IMR-90 (cell line): ENCODE measurements at regions not wholly inside any gene's neighbourhood (a gene's known extent, or its start where the extent isn't known, plus 50 kb on each side); places are given as distances from the start of the nearest gene placed in this dataset.

Experiments
- ATAC-seq: fragments of 200-7000 bp; cut with Tn5 transposase; 2 replicates; pipeline ENCODE4 v1.9.1; 2020; ENCODE audit warnings: low read depth, mild to moderate bottlenecking, moderate library complexity
- BruUV-seq: library from RNA; stranded (reverse); fragments of 400-500 nt; replicated peaks from 2 replicates; lab custom pipeline; 2021; lab: Mats Ljungman, UMichigan
- CTCF ChIA-PET: fragments of 300-600 bp; formaldehyde crosslinking; extraction: SDS; loops from one replicate; lab custom pipeline; 2021; ENCODE audit warnings: antibody characterized with exemption; lab: Yijun Ruan, JAX
- POLR2A ChIA-PET: fragments of 300-600 bp; sonication (Branson Sonifier 250); formaldehyde crosslinking; loops from one replicate; lab custom pipeline; 2022; ENCODE audit warnings: antibody characterized with exemption; ENCODE audit not compliant: unreplicated experiment; lab: Charles Lee
- DNase-seq: peaks from one replicate; pipeline ENCODE4 v3.0.0; 2013
- H2AFZ ChIP-seq: replicated peaks from 2 replicates; pipeline ENCODE3; 2013; ENCODE audit warnings: low read length, mild to moderate bottlenecking; ENCODE audit not compliant: poor library complexity
- H2AK5ac ChIP-seq: 2 replicates; pipeline ENCODE4 v1.6.1; 2013; ENCODE audit warnings: low read depth, low read length, inconsistent platforms
- H2AK9ac ChIP-seq: replicated peaks from 2 replicates; pipeline ENCODE3; 2013; ENCODE audit warnings: mild to moderate bottlenecking, low read depth, low read length, moderate library complexity; ENCODE audit not compliant: poor library complexity
- H2BK120ac ChIP-seq: 2 replicates; pipeline ENCODE4 v1.6.1; 2013; ENCODE audit warnings: low read depth, low read length, inconsistent platforms
- H2BK15ac ChIP-seq: 3 replicates; pipeline ENCODE4 v1.6.1; 2013; ENCODE audit warnings: low read depth, low read length, inconsistent platforms
- H2BK20ac ChIP-seq: 2 replicates; pipeline ENCODE4 v1.6.1; 2013; ENCODE audit warnings: low read depth, mild to moderate bottlenecking, inconsistent platforms, low read length, moderate library complexity
- H2BK5ac ChIP-seq: 2 replicates; pipeline ENCODE4 v1.6.1; 2013; ENCODE audit warnings: mild to moderate bottlenecking, low read depth, low read length, inconsistent platforms; ENCODE audit not compliant: poor library complexity, severe bottlenecking
- H3K14ac ChIP-seq: replicated peaks from 2 replicates; pipeline ENCODE4 v1.6.1; 2013; ENCODE audit warnings: low read depth, low read length, inconsistent platforms
- H3K18ac ChIP-seq: 2 replicates; pipeline ENCODE4 v1.6.1; 2013; ENCODE audit warnings: low read depth, low read length, control low read depth
- H3K23ac ChIP-seq: 2 replicates; pipeline ENCODE4 v1.6.1; 2013; ENCODE audit warnings: low read depth, low read length, inconsistent platforms
- H3K27ac ChIP-seq: 2 replicates; pipeline ENCODE4 v1.5.1; 2013; ENCODE audit warnings: mild to moderate bottlenecking, control low read depth, low read length; ENCODE audit not compliant: insufficient read depth
- H3K27me3 ChIP-seq: 2 replicates; pipeline ENCODE4 v1.6.1; 2013; ENCODE audit warnings: low read length; ENCODE audit not compliant: control insufficient read depth, insufficient read depth
- H3K36me3 ChIP-seq: 2 replicates; pipeline ENCODE4 v1.6.1; 2013; ENCODE audit warnings: low read length, mixed read lengths; ENCODE audit not compliant: control insufficient read depth, insufficient read depth
- H3K4ac ChIP-seq: 2 replicates; pipeline ENCODE4 v1.6.1; 2013; ENCODE audit warnings: low read depth, low read length, inconsistent platforms
- H3K4me1 ChIP-seq: 2 replicates; pipeline ENCODE4 v1.6.1; 2013; ENCODE audit warnings: low read length, mixed read lengths; ENCODE audit not compliant: control insufficient read depth, insufficient read depth
- H3K4me2 ChIP-seq: 2 replicates; pipeline ENCODE4 v1.6.1; 2013; ENCODE audit warnings: low read depth, mild to moderate bottlenecking, control low read depth, low read length, moderate library complexity
- H3K4me3 ChIP-seq: 2 replicates; pipeline ENCODE4 v1.5.1; 2013; ENCODE audit warnings: low read depth, mild to moderate bottlenecking, control low read depth, low read length, moderate library complexity; ENCODE audit not compliant: insufficient read depth
- H3K56ac ChIP-seq: 2 replicates; pipeline ENCODE4 v1.6.1; 2013; ENCODE audit warnings: low read length, inconsistent platforms; ENCODE audit not compliant: insufficient read depth; ENCODE audit errors: extremely low read depth
- H3K79me1 ChIP-seq, 2 experiments: 2 replicates each; pipeline ENCODE4 v1.6.1; 2013; ENCODE audit warnings: low read length in 2 of 2, inconsistent platforms in 1 of 2, low read depth in 1 of 2
- H3K9ac ChIP-seq: 2 replicates; pipeline ENCODE4 v1.6.1; 2013; ENCODE audit warnings: low read depth, low read length, control low read depth
- H3K9me1 ChIP-seq: 2 replicates; pipeline ENCODE4 v1.6.1; 2013; ENCODE audit warnings: low read length, inconsistent platforms; ENCODE audit not compliant: insufficient read depth
- H3K9me3 ChIP-seq: 2 replicates; pipeline ENCODE4 v1.6.1; 2013; ENCODE audit warnings: low read length; ENCODE audit not compliant: control insufficient read depth, insufficient read depth
- H4K20me1 ChIP-seq: 2 replicates; pipeline ENCODE4 v1.6.1; 2013; ENCODE audit warnings: low read length, inconsistent platforms; ENCODE audit not compliant: insufficient read depth
- H4K5ac ChIP-seq: 2 replicates; pipeline ENCODE4 v1.6.1; 2013; ENCODE audit warnings: mild to moderate bottlenecking, low read depth, low read length, control low read depth
- H4K8ac ChIP-seq, 2 experiments: 2 replicates each; pipeline ENCODE4 v1.6.1; 2013; ENCODE audit warnings: low read depth in 2 of 2, low read length in 2 of 2, control low read depth in 1 of 2, inconsistent platforms in 1 of 2
- H4K91ac ChIP-seq: 2 replicates; pipeline ENCODE4 v1.6.1; 2013; ENCODE audit warnings: low read depth, low read length, inconsistent platforms; ENCODE audit not compliant: insufficient read depth
- CEBPB ChIP-seq: IDR thresholded peaks from 2 replicates; pipeline ENCODE4 v1.6.1; 2012; ENCODE audit warnings: low read depth, low read length, improper control_type of control experiment
- MAFK ChIP-seq: IDR thresholded peaks from 2 replicates; pipeline ENCODE4 v1.6.1; 2012; ENCODE audit warnings: low read depth, low read length, improper control_type of control experiment
- MAZ ChIP-seq: IDR thresholded peaks from 2 replicates; pipeline ENCODE4 v1.6.1; 2012; ENCODE audit warnings: low read depth, mild to moderate bottlenecking, low read length, improper control_type of control experiment, moderate library complexity, borderline replicate concordance
- MXI1 ChIP-seq: IDR thresholded peaks from 2 replicates; pipeline ENCODE4 v1.6.1; 2012; ENCODE audit warnings: low read depth, mild to moderate bottlenecking, low read length, moderate library complexity, borderline replicate concordance
- RFX5 ChIP-seq: IDR thresholded peaks from 2 replicates; pipeline ENCODE4 v1.8.0; 2012; ENCODE audit warnings: low read depth, mild to moderate bottlenecking, low read length, moderate library complexity
- SMC3 ChIP-seq: fragments of 150-350 bp; IDR thresholded peaks from 2 replicates; pipeline ENCODE4 v1.6.1; 2016; ENCODE audit warnings: low read depth, mild to moderate bottlenecking, antibody characterized with exemption, low read length, moderate library complexity
- WGBS, 2 experiments: methylation state at CpG; one replicate each; pipeline versions ENCODE4 v1.1.5 to v1.1.7; 2013; ENCODE audit warnings: missing lambda C conversion rate in 2 of 2; ENCODE audit not compliant: insufficient read length in 1 of 2; ENCODE audit errors: extremely low coverage in 2 of 2; 5-methylcytosine and 5-hydroxymethylcytosine counted together
- dilution Hi-C: fragments of 300-500 bp; cut with HindIII; formaldehyde crosslinking; loops from one replicate; pipeline ENCODE4 v1.14.3; 2018; ENCODE audit warnings: low sequenced_read_pairs; ENCODE audit not compliant: unreplicated experiment
- in situ Hi-C: fragments of 300-500 bp; cut with MboI; formaldehyde crosslinking; loops from 3 replicates; pipeline ENCODE4 v1.14.3; 2019; ENCODE audit warnings: low sequenced_read_pairs, inconsistent platforms, mixed read lengths
- intact Hi-C: fragments of 100-400 bp; cut with micrococcal nuclease; formaldehyde crosslinking; loops from 2 replicates; pipeline ENCODE4 v1.10.0; 2022
- TF ChIP-seq, protein P1 (sequence below): fragments of 150-350 bp; IDR thresholded peaks from 2 replicates; pipeline ENCODE4 v1.6.1; 2016; ENCODE audit warnings: low read depth, mild to moderate bottlenecking, low read length, moderate library complexity, borderline replicate concordance

- H2BK20ac ChIP-seq = no peak overlapping the region
- H3K27me3 ChIP-seq = no peaks in the 10 kb centered on the region
- no peaks in the 10 kb centered on the region for H3K36me3 ChIP-seq
- H4K8ac ChIP-seq = no peak overlapping the region
- H3K79me1 ChIP-seq = no peaks in the 10 kb centered on the region
- no peak overlapping the region for H3K4me2 ChIP-seq
- DNase-seq = no peak
- H2BK5ac ChIP-seq = no peak overlapping the region
- ChIA-PET POLR2A (no interaction called here), CTCF (no interaction called here)
- H3K18ac ChIP-seq = no peak overlapping the region
- H3K9ac ChIP-seq = no peak overlapping the region
- peaks cover 9% of the 10 kb centered on the region for H3K9me3 ChIP-seq
- in situ Hi-C loops = no loop called here
- H3K4me1 ChIP-seq = no peaks in the 10 kb centered on the region
- no peak overlapping the region for H2BK120ac ChIP-seq
- H3K23ac ChIP-seq = no peak overlapping the region
- H4K5ac ChIP-seq = no peak overlapping the region
- no TSS peak for BruUV-seq
- dilution Hi-C loops = no loop called here
- no peak overlapping the region for H2AFZ ChIP-seq
- no peak overlapping the region for H4K91ac ChIP-seq
- ATAC-seq = no peak
- WGBS, 2 experiments = no CpG with 5 or more reads among the region's 5 CpGs
- no peaks in the 10 kb centered on the region for H4K20me1 ChIP-seq
- H2AK9ac ChIP-seq = no peak overlapping the region
- intact Hi-C loops = no loop called here
- H3K27ac ChIP-seq = no peak overlapping the region
- H3K4me3 ChIP-seq = no peak overlapping the region
- no peak overlapping the region for H3K14ac ChIP-seq
- H2AK5ac ChIP-seq = no peak overlapping the region
- TF ChIP-seq CEBPB (no peak), RFX5 (no peak), MXI1 (no peak), MAZ (no peak), SMC3 (no peak), MAFK (no peak)
- TF ChIP-seq, protein P1, sequence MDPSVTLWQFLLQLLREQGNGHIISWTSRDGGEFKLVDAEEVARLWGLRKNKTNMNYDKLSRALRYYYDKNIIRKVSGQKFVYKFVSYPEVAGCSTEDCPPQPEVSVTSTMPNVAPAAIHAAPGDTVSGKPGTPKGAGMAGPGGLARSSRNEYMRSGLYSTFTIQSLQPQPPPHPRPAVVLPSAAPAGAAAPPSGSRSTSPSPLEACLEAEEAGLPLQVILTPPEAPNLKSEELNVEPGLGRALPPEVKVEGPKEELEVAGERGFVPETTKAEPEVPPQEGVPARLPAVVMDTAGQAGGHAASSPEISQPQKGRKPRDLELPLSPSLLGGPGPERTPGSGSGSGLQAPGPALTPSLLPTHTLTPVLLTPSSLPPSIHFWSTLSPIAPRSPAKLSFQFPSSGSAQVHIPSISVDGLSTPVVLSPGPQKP = no peak
- H2BK15ac ChIP-seq = no peak overlapping the region
- no peak overlapping the region for H3K4ac ChIP-seq
- no peak overlapping the region for H3K56ac ChIP-seq
- H3K9me1 ChIP-seq = no peaks in the 10 kb centered on the region
Measured at GRCh38 chr5:5813441-5813840, 391.0 kb downstream of the ICE1 start.
